ENCODE measurements at regions not wholly inside any gene's neighbourhood (a gene's known extent, or its start where the extent isn't known, plus 50 kb on each side); places are given as distances from the start of the nearest gene placed in this dataset.

GRCh38 chr1:22241811-22242210 is 98.9 kb upstream of the WNT4 start:
- DNase-seq (ENCODE audit: low spot score) = no peak

GRCh38 chr1:22245100-22245650 is 102.3 kb upstream of the WNT4 start:
- no peak for DNase-seq (ENCODE audit: low spot score)

DNA sequence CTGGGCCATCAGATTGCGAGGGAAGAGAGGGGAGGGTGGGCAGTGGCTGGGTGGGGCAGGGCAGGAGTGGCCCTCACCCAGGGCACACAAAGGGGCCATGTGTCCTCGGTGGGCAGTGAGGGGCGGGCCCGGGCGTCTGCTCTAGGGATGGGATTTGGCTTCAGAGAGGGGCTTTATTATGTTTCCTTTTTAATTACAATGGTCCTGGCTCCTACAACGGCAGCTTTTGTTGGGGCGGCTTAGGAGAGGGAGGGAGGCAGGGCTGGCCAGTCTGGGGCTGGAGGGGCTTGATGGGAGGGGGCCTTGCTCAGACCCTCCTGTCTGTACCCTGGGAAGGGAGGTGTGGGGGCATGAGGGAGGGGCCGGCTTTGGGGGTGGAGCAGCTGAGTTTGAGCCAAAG is 102.8 kb upstream of the WNT4 start:
- no peak for DNase-seq (ENCODE audit: low spot score)

GRCh38 chr1:22246755-22247480 is 104.0 kb upstream of the WNT4 start:
- DNase-seq (ENCODE audit: low spot score) = no peak

GRCh38 chr1:22247527-22248245 is 104.8 kb upstream of the WNT4 start:
- DNase-seq (ENCODE audit: low spot score) = no peak

DNA sequence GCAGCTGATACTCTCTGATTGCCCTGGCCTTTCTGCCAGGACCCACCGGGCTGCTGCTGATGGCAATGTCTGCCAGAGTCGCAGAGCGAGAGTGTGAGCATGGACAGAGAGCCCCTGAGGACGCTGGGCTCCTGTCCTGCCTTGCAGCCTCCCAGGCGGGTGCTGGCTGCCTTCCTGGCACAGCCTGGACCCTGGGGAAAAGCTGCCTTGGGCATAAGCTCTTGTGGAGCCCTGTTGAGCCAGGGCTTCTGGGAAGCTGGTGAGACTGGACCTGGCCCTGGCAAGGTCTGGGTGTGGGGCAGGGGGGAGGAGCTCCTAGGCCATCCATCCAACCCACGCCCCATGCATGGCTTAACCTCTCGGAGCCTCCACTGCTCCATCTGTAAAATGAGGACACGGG is 105.8 kb upstream of the WNT4 start:
- DNase-seq (ENCODE audit: low spot score) = no peak

- DNase-seq (ENCODE audit: low spot score) = no peak
Observed at GRCh38 chr1:22249928-22250680, 107.2 kb upstream of the WNT4 start.

- DNase-seq (ENCODE audit: low spot score) = no peak
Observed at GRCh38 chr1:22250724-22251123, 107.8 kb upstream of the WNT4 start.

- DNase-seq (ENCODE audit: low spot score) = no peak
Observed at GRCh38 chr1:22252251-22252650, 109.4 kb upstream of the WNT4 start.

GRCh38 chr1:22253012-22253790 is 110.3 kb upstream of the WNT4 start:
- no peak for DNase-seq (ENCODE audit: low spot score)

- DNase-seq (ENCODE audit: low spot score) = no peak
Observed at GRCh38 chr1:22254756-22255155, 111.9 kb upstream of the WNT4 start.

DNA sequence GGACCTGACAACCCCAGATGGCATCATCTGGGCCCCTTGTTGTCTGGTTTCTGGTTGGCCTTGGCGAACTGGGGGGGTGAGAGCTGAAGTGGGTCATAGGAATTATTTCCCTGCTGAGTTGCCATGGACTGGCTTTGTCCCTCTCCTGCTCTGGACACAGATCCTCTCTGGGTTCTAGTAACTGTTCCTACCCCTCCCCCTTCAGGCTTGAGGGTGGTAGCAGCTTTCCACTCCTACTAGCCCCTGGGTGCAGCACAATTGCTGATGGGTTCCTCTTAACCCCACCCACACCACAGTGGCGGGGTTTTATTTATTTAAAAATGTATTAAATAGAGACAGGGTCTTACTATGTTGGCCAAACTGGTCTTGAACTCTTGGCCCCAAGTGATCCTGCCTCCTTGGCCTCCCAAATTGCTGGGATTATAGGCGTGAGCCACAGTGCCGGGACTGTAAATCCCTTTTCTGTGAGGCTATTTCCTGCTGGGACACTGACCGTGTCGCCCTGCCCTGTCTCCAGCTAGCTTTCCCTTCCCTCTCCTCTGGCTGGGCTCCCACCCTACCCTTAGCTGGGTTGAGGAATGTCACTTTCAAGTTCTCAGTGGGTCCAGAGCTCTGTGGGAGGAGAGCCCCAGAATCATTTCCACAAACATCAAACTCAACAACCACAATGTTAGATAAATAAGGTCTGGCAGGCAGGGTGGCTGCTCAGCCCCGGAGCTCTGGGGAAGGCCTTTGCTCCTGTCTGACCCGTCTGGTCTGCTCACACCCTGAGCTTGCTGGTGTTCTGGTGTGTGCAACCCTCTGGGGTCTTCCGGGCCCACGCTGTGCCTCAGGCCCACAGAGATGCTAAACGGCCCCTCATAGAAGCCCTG is 112.7 kb upstream of the WNT4 start:
- no peak for DNase-seq (ENCODE audit: low spot score)

DNA sequence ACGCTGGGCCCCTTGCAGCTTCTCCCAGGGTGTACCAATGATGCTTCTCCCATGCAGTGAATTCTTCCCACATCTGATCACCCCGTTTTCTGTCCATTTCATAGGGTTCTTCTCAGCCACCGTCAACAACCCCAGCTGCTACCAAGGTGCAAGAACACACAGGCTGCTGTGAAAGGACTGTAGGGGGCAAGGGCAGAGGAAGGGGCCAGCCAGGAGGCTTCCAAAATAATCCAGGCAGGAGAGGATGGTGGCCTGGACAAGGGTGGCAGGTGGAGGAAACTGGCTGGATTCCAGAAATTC is 113.3 kb upstream of the WNT4 start:
- no peak for DNase-seq (ENCODE audit: low spot score)

GRCh38 chr1:22257290-22258275 is 114.7 kb upstream of the WNT4 start:
- DNase-seq (ENCODE audit: low spot score) = no peak

DNA sequence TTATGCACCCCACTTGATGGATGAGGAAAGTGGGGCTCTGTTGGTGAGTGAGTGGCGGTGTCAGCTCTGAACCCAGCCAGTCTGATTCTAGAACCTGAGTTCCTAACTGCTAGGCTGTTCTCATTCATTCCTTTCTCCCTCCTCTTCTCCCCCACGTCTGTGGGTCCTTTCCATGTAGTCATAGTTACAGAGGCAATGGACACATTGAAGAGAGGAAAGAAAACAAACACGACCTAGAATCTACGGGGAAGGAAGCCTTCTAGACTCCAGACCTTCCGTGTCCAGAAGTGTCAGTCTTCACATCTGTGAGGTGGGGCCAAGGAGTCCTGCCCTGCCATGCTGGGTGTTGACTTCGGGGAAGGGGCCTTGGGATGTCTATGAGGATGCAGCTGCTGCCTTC is 115.8 kb upstream of the WNT4 start:
- no peak for DNase-seq (ENCODE audit: low spot score)

- DNase-seq (ENCODE audit: low spot score) = no peak
Observed at GRCh38 chr1:22259551-22260282, 116.8 kb upstream of the WNT4 start.

GRCh38 chr1:22260860-22261432 is 118.0 kb upstream of the WNT4 start:
- DNase-seq (ENCODE audit: low spot score) = no peak

DNA sequence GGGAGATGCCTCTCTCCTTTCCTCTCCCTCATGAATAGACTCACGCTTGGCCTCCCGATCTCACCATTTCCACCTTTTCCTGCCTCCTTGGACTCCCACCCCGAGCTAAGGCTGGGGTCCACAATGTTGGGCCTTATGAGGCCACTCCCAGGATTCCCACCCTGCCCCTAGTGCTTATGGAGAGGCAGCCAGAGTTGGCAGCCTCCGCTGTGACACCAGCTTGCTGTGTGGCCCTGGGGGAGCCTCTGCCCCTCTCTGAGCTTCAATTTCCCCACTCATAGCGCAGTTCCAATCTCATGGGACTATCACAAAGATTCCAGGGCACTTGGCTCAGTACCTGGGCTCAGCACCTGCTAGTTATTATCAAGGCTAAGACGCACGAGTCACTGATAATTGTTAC is 118.7 kb upstream of the WNT4 start:
- DNase-seq (ENCODE audit: low spot score) = no peak

Data from HT-29 (cell line).